Upper lobe of left lung (tissue), 6 donors: ENCODE measurements at regions not wholly inside any gene's neighbourhood (a gene's known extent, or its start where the extent isn't known, plus 50 kb on each side); places are given as distances from the start of the nearest gene placed in this dataset.

Experiments
- ATAC-seq, 2 donors: fragments of 200-7000 bp; cut with Tn5 transposase; one replicate each; pipeline ENCODE4 v1.9.1; 2022; ENCODE audit warnings: mild to moderate bottlenecking in 2 of 2, moderate library complexity in 2 of 2; ENCODE audit not compliant: low FRiP score in 2 of 2
- DNase-seq, 2 donors: peaks; one replicate each; pipeline ENCODE4 v3.0.0-alpha.2; 2019 to 2020
- H3K27ac ChIP-seq, 4 donors: fragments of 200-600 bp; sonication (generic); one replicate each; pipeline ENCODE4 v1.5.1; 2016 to 2019
- H3K27me3 ChIP-seq, 4 donors: fragments of 200-600 bp; sonication (generic); one replicate each; pipeline ENCODE4 v1.5.1; 2017 to 2019
- H3K36me3 ChIP-seq, 4 donors: fragments of 200-600 bp; sonication (generic); one replicate each; pipeline ENCODE4 v1.5.1; 2016 to 2019
- H3K4me1 ChIP-seq, 4 donors: fragments of 200-600 bp; sonication (generic); one replicate each; pipeline ENCODE4 v1.5.1; 2018 to 2019
- H3K4me3 ChIP-seq, 4 donors: fragments of 200-600 bp; sonication (generic); one replicate each; pipeline ENCODE4 v1.5.1; 2017 to 2019; ENCODE audit warnings: mild to moderate bottlenecking in 2 of 4, moderate library complexity in 1 of 4
- H3K9me3 ChIP-seq, 4 donors: fragments of 200-600 bp; sonication (generic); one replicate each; pipeline ENCODE4 v1.5.1; 2018 to 2019
- CTCF ChIP-seq, 6 experiments: fragments of 450-650 bp in 4 of 6; fragments of 200-600 bp in 2 of 6; sonication (generic) in 2 of 6; IDR thresholded peaks; one replicate each; pipeline ENCODE4 v1.5.1; 2016 to 2019; ENCODE audit warnings: antibody characterized with exemption in 6 of 6
- EP300 ChIP-seq, 4 donors: sonication (generic); formaldehyde crosslinking; IDR thresholded peaks; one replicate each; pipeline ENCODE4 v1.5.1; 2017; ENCODE audit warnings: antibody characterized with exemption in 4 of 4, control low read depth in 2 of 4
- POLR2A ChIP-seq, 4 donors: fragments of 450-650 bp; IDR thresholded peaks; one replicate each; pipeline ENCODE4 v1.5.1; 2016 to 2017; ENCODE audit warnings: antibody characterized with exemption in 4 of 4, mild to moderate bottlenecking in 2 of 4
- POLR2AphosphoS5 ChIP-seq, 2 donors: sonication (generic); formaldehyde crosslinking; IDR thresholded peaks; one replicate each; pipeline ENCODE4 v1.5.1; 2017; ENCODE audit warnings: antibody characterized with exemption in 2 of 2
- WGBS, 2 donors: methylation state at CpG; one replicate each; pipeline ENCODE4 v1.1.5; 2017 to 2018; 5-methylcytosine and 5-hydroxymethylcytosine counted together
- donor health status: DM: no; HTN: no; CAD: no; lungs with moderate emphysema.
- donor health status: DM: no; HTN: yes; CAD: no; lungs with severe emphysema.

DNA sequence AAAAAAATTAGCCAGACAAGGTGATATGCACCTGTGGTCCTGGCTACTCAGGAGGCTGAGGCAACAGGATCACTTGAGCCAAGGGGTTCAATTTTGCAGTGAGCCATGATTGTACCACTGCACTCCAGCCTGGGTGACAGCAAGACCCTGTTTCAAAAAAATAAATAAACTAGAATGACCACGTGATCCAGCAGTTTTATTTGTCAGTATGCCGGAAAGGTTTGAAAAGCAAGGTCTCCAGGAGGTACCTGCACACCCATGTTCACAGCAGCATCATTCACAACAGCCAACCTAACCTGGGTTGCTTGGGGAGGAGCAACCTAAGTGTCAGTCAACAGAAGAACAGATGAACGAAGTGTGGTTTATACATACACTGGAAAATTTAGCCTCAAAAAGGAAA is 78.7 kb upstream of the SEPTIN5 start:
- no peak overlapping the region for H3K27ac ChIP-seq
- 63 to 77% methylated on average over 3 of the region's 3 CpGs for WGBS, 2 donors
- no peak overlapping the region for H3K4me3 ChIP-seq
- no peaks in the 10 kb centered on the region for H3K27me3 ChIP-seq
- no peaks in the 10 kb centered on the region for H3K9me3 ChIP-seq
- no peaks in the 10 kb centered on the region for H3K36me3 ChIP-seq
- ATAC-seq (no peak), DNase-seq (no peak)
- TF ChIP-seq POLR2A (IDR thresholded peaks at IDR 0.05) (no peak), EP300 (IDR thresholded peaks at IDR 0.05) (no peak), POLR2AphosphoS5 (IDR thresholded peaks at IDR 0.05) (no peak), CTCF (IDR thresholded peaks at IDR 0.05) (no peak)
- no peaks in the 10 kb centered on the region for H3K4me1 ChIP-seq

GRCh38 chr22:19636696-19637407 is 77.5 kb upstream of the SEPTIN5 start:
- no peak for DNase-seq
- Histone ChIP-seq H3K9me3 (no peaks in the 10 kb centered on the region), H3K4me1 (peaks cover 0 to 4% (median 0%) of the 10 kb centered on the region in 4 donors), H3K36me3 (no peaks in the 10 kb centered on the region), H3K4me3 (no peak overlapping the region), H3K27me3 (no peaks in the 10 kb centered on the region), H3K27ac (no peak overlapping the region)
- TF ChIP-seq POLR2AphosphoS5 (IDR thresholded peaks at IDR 0.05) (no peak), POLR2A (IDR thresholded peaks at IDR 0.05) (no peak), EP300 (IDR thresholded peaks at IDR 0.05) (no peak), CTCF (IDR thresholded peaks at IDR 0.05) (no peak)
- no peak for ATAC-seq
- WGBS, 2 donors: 88 to 89% methylated on average over 18 of the region's 18 CpGs

DNA sequence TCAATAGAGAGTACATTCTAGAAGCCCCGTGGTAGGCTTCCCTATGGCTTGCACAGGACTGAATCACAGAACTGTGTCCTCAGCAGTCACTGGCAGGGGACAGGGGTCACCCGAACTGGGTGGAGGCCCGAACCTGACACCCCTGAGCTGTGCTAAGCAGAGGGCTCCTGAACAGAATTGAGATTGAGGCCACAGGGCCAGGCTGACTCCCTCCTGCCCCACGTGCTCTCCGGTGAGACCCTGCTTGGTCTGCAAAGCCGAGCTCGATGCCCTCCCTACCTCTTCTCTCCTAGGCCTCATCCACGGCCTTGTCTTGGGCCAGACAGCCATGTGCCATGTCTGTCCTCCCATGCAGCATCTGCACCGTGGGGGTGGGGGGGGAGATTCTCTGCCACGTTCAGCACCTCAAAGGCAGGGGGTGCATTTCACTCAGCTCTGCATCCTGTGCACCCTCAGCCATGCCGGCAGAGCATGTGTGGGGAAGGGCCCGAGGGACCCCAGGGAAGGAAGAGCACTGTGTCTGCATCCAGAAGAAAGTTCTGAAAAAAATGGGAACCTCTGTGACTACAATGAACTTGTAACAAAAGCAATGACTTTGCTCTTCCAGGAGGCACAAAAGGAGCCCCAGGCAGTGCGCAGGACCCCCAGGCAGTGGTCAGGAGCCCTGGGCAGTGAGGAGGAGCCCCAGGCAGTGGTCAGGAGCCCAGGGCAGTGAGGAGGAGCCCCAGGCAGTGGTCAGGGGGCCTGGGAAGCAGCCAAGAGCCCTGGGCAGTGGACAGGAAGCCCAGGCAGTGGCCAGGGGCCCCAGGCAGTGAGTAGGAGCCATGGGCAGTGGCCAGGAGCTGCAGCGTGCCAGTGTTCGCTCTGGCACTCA is 76.7 kb upstream of the SEPTIN5 start:
- DNase-seq: peak in 1 of 2 donors; percentile 6
- WGBS, 2 donors: 80 to 86% methylated on average over 12 to 15 of the region's 15 CpGs
- no peak for TF ChIP-seq POLR2AphosphoS5 (IDR thresholded peaks at IDR 0.05)
- TF ChIP-seq CTCF (IDR thresholded peaks at IDR 0.05): no peak
- no peak for TF ChIP-seq EP300 (IDR thresholded peaks at IDR 0.05)
- H3K27ac ChIP-seq: no peak overlapping the region
- peaks cover 0 to 4% (median 0%) of the 10 kb centered on the region in 4 donors for H3K4me1 ChIP-seq
- H3K9me3 ChIP-seq: no peaks in the 10 kb centered on the region
- no peaks in the 10 kb centered on the region for H3K36me3 ChIP-seq
- no peak for ATAC-seq
- no peak overlapping the region for H3K4me3 ChIP-seq
- H3K27me3 ChIP-seq: no peaks in the 10 kb centered on the region

DNA sequence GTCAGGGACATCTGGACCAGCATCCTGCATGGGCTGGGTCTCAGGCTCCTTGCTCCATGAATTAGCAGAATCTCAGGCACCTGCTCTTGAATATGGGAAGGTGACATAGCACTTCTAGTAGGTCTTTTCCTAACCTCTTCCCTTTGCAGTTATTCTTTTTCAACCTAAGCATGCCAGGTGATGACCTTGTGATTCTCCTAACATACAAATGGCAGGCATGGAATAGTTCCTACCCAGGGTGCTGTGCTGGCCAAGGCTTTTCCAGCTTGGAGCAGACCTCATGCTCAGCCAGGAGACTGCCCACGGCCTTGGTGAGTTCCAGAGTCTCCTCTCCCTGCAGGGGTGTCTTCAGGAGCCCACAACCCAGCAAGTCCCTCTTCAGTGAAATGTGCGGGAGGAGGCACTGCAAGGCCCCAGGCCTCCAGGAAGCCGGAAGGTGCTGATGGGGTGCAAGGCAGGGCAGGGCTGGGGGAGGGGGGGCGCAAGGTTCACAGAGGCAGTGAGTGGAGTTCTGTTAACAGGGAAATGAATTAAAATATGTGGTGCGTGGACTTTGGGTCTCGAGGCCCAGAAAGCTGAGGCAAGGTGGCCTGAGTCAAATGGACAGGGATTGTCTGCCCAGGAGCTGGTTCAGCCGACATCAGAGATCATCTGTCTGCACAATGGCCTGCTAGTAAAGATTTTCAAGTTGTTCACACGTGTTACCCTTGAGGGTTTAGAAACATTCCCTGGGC is 75.9 kb upstream of the SEPTIN5 start:
- ATAC-seq: no peak
- no peak overlapping the region for H3K27ac ChIP-seq
- no peaks in the 10 kb centered on the region for H3K9me3 ChIP-seq
- WGBS, 2 donors: 82 to 91% methylated on average over 7 to 8 of the region's 8 CpGs
- DNase-seq: no peak
- H3K4me3 ChIP-seq: no peak overlapping the region
- no peaks in the 10 kb centered on the region for H3K27me3 ChIP-seq
- H3K4me1 ChIP-seq: peaks cover 0 to 4% (median 0%) of the 10 kb centered on the region in 4 donors
- no peaks in the 10 kb centered on the region for H3K36me3 ChIP-seq
- no peak for TF ChIP-seq CTCF (IDR thresholded peaks at IDR 0.05)
- no peak for TF ChIP-seq POLR2AphosphoS5 (IDR thresholded peaks at IDR 0.05)
- TF ChIP-seq EP300 (IDR thresholded peaks at IDR 0.05): no peak
- TF ChIP-seq POLR2A (IDR thresholded peaks at IDR 0.05): no peak
